ENCODE measurements at regions not wholly inside any gene's neighbourhood (a gene's known extent, or its start where the extent isn't known, plus 50 kb on each side); places are given as distances from the start of the nearest gene placed in this dataset.

- no peak for TF ChIP-seq EZH2 (optimal IDR thresholded peaks at IDR 0.05; ENCODE audit: low read depth, low read length)
- no peak for TF ChIP-seq CTCF (IDR thresholded peaks at IDR 0.05; ENCODE audit: low read length)
- TF ChIP-seq EZH2phosphoT487 (IDR thresholded peaks at IDR 0.05; ENCODE audit: low read length) = no peak
These were observed 156.1 kb upstream of the LRFN2 start for GRCh38 chr6:40743226-40743625.

Measured in MM.1S (cell line).